Heart left ventricle (tissue), 13 donors: ENCODE measurements at regions not wholly inside any gene's neighbourhood (a gene's known extent, or its start where the extent isn't known, plus 50 kb on each side); places are given as distances from the start of the nearest gene placed in this dataset.

ENCODE experiments used
- CTCF ChIP-seq, 12 donors: fragments of 200-600 bp; sonication (generic) in 4 of 12; IDR thresholded peaks; one replicate each; pipeline versions ENCODE4 v1.5.0 to v1.8.0; 2018 to 2022; ENCODE audit warnings: antibody characterized with exemption in 12 of 12, mild to moderate bottlenecking in 5 of 12
- POLR2A ChIP-seq, 2 donors: fragments of 450-650 bp; IDR thresholded peaks; one replicate each; pipeline ENCODE4 v1.6.1; 2017; ENCODE audit warnings: antibody characterized with exemption in 2 of 2, mild to moderate bottlenecking in 2 of 2, moderate library complexity in 2 of 2
- donor health status: ischemic (EF 13 %, LVEDD 7.1; RV severe dilation, severe dysfunction).
- donor health status: DM: no; HTN: yes; CAD: no.
- donor health status: DM: no; HTN: no; CAD: no.
- donor health status: ischemic (EF 25% LVEDD 6.9; RV normal size, moderate dysfunction).
- donor health status: ischemic (EF 25% LVEDD 5.7; RV mildly dilated, moderate dysfunction).
- donor health status: ischemic (EF 35%, LVEDD 5.7; RV mildly dilated, moderate dysfunction).
- donor health status: nonischemic (EF 11% LVEDD 7.7; RV severe dilation, severe dysfunction).
- donor health status: DM: yes; HTN: yes; CAD: no.
- donor health status: PGD.
- donor health status: ischemic (EF 29% LVEDD 5.4; RV normal size, mild dysfunction).
- donor health status: nonischemic (EF 23%, LVEDD 6.1; RV moderate dilation, normal function).

- TF ChIP-seq CTCF (IDR thresholded peaks at IDR 0.05) (no peak), POLR2A (IDR thresholded peaks at IDR 0.05) (no peak)
These were observed 885.7 kb upstream of the CELF2 start for GRCh38 chr10:10132009-10132408.
